ENCODE measurements at regions not wholly inside any gene's neighbourhood (a gene's known extent, or its start where the extent isn't known, plus 50 kb on each side); places are given as distances from the start of the nearest gene placed in this dataset.

GRCh38 chr2:223545830-223546229 is 56.3 kb downstream of the SCG2 start (continued):
- no peak for TF ChIP-seq CHD7 (IDR thresholded peaks at IDR 0.05; ENCODE audit: insufficient replicate concordance, low read length)
- no peak for TF ChIP-seq E2F6 (IDR thresholded peaks at IDR 0.05)
- TF ChIP-seq SRF (IDR thresholded peaks at IDR 0.05; ENCODE audit: low read depth, low read length): no peak

All from H1 (cell line).